GM23338 (cell line): ENCODE measurements at regions not wholly inside any gene's neighbourhood (a gene's known extent, or its start where the extent isn't known, plus 50 kb on each side); places are given as distances from the start of the nearest gene placed in this dataset.

Source experiments
- ATAC-seq: fragments of 200-7000 bp; cut with Tn5 transposase; 3 replicates; pipeline ENCODE4 v1.9.1; 2020
- DNase-seq: peaks from one replicate; pipeline ENCODE4 v3.0.0-alpha.2; 2015; ENCODE audit warnings: low spot score
- H2AFZ ChIP-seq: fragments of 200-600 bp; sonication (generic); 2 replicates; pipeline ENCODE4 v1.8.0; 2016; ENCODE audit warnings: antibody characterized with exemption, mild to moderate bottlenecking, moderate library complexity
- H3F3A ChIP-seq: fragments of 200-600 bp; sonication (generic); replicated peaks from 2 replicates; pipeline ENCODE4 v1.8.0; 2017; ENCODE audit warnings: antibody characterized with exemption, mixed run types, low read depth
- H3K27ac ChIP-seq: fragments of 200-600 bp; sonication (generic); 2 replicates; pipeline ENCODE4 v1.6.1; 2016; ENCODE audit warnings: low read depth
- H3K27me3 ChIP-seq: fragments of 200-600 bp; sonication (generic); 2 replicates; pipeline ENCODE4 v1.8.0; 2016; ENCODE audit warnings: mild to moderate bottlenecking, mixed run types, moderate library complexity; ENCODE audit not compliant: insufficient read depth
- H3K36me3 ChIP-seq: fragments of 200-600 bp; sonication (generic); 2 replicates; pipeline ENCODE4 v1.8.0; 2016; ENCODE audit warnings: mild to moderate bottlenecking; ENCODE audit not compliant: insufficient read depth
- H3K4me1 ChIP-seq: fragments of 200-600 bp; sonication (generic); 2 replicates; pipeline ENCODE4 v1.8.0; 2016; ENCODE audit warnings: mild to moderate bottlenecking, moderate library complexity; ENCODE audit not compliant: insufficient read depth
- H3K4me2 ChIP-seq: fragments of 200-600 bp; sonication (generic); 2 replicates; pipeline ENCODE4 v1.7.1; 2017; ENCODE audit warnings: mixed run types
- H3K4me3 ChIP-seq: fragments of 200-600 bp; sonication (generic); 2 replicates; pipeline ENCODE4 v1.6.1; 2016; ENCODE audit warnings: mixed run types
- H3K79me2 ChIP-seq: fragments of 200-600 bp; sonication (generic); replicated peaks from 2 replicates; pipeline ENCODE4 v1.8.0; 2017; ENCODE audit warnings: mild to moderate bottlenecking; ENCODE audit not compliant: insufficient read depth
- H3K9me2 ChIP-seq: fragments of 200-600 bp; sonication (generic); 2 replicates; pipeline ENCODE4 v1.8.0; 2017; ENCODE audit not compliant: insufficient read depth
- H4K20me1 ChIP-seq: fragments of 200-600 bp; sonication (generic); replicated peaks from 2 replicates; pipeline ENCODE4 v1.8.0; 2017; ENCODE audit warnings: mild to moderate bottlenecking; ENCODE audit not compliant: insufficient read depth
- H3K27ac Mint-ChIP-seq: 2 replicates; pipeline ENCODE4 v1.8.0; 2020; ENCODE audit warnings: inconsistent platforms, mild to moderate bottlenecking, moderate library complexity, mixed read lengths
- H3K27me3 Mint-ChIP-seq: 3 replicates; pipeline ENCODE4 v1.8.0; 2022; ENCODE audit warnings: low read depth, mild to moderate bottlenecking, moderate library complexity, mixed read lengths, inconsistent platforms; ENCODE audit not compliant: insufficient read depth, poor library complexity
- H3K36me3 Mint-ChIP-seq: 3 replicates; pipeline ENCODE4 v1.8.0; 2021; ENCODE audit warnings: low read depth, mild to moderate bottlenecking, inconsistent platforms, moderate library complexity, mixed read lengths
- H3K4me1 Mint-ChIP-seq: 3 replicates; pipeline ENCODE4 v1.8.0; 2020; ENCODE audit warnings: mild to moderate bottlenecking, inconsistent platforms, mixed read lengths
- H3K4me3 Mint-ChIP-seq: 3 replicates; pipeline ENCODE4 v1.8.0; 2021; ENCODE audit warnings: moderate library complexity, mild to moderate bottlenecking, inconsistent platforms, mixed read lengths
- H3K9me3 Mint-ChIP-seq: 3 replicates; pipeline ENCODE4 v1.8.0; 2020; ENCODE audit warnings: moderate library complexity, mild to moderate bottlenecking, inconsistent platforms, mixed read lengths
- CREB1 ChIP-seq: fragments of 250-450 bp; sonication (Bioruptor Pico); IDR thresholded peaks from 2 replicates; pipeline ENCODE4 v1.5.0; 2020; ENCODE audit warnings: low read depth, mild to moderate bottlenecking, moderate library complexity
- EZH2 ChIP-seq: fragments of 200-600 bp; sonication (generic); IDR thresholded peaks from one replicate; pipeline ENCODE4 v1.8.0; 2017; ENCODE audit warnings: antibody characterized with exemption, mild to moderate bottlenecking, low read depth; ENCODE audit not compliant: unreplicated experiment
- EZH2phosphoT487 ChIP-seq: fragments of 200-600 bp; sonication (generic); IDR thresholded peaks from one replicate; pipeline ENCODE4 v1.8.1; 2018; ENCODE audit warnings: antibody characterized with exemption; ENCODE audit not compliant: unreplicated experiment
- JUNB ChIP-seq: IDR thresholded peaks from one replicate; pipeline ENCODE4 v1.6.1; 2016; ENCODE audit warnings: antibody characterized with exemption; ENCODE audit not compliant: unreplicated experiment
- NANOG ChIP-seq: IDR thresholded peaks from 2 replicates; pipeline ENCODE4 v1.6.1; 2016; ENCODE audit warnings: antibody characterized with exemption, borderline replicate concordance
- POLR2AphosphoS5 ChIP-seq: IDR thresholded peaks from 2 replicates; pipeline ENCODE4 v1.6.1; 2016; ENCODE audit warnings: antibody characterized with exemption, low read depth
- STAT1 ChIP-seq: IDR thresholded peaks from one replicate; pipeline ENCODE4 v1.6.1; 2016; ENCODE audit warnings: antibody characterized with exemption; ENCODE audit not compliant: unreplicated experiment
- ZNF114 ChIP-seq: fragments of 250-450 bp; sonication (Bioruptor Pico); IDR thresholded peaks from 2 replicates; pipeline ENCODE4 v1.5.0; 2020; ENCODE audit warnings: mild to moderate bottlenecking, moderate library complexity
- ZNF331 ChIP-seq: fragments of 250-450 bp; sonication (Bioruptor Pico); IDR thresholded peaks from 2 replicates; pipeline ENCODE4 v1.5.0; 2020; ENCODE audit warnings: low read depth, mild to moderate bottlenecking, moderate library complexity
- TF ChIP-seq, protein P1 (sequence below): fragments of 250-450 bp; sonication (Bioruptor Pico); IDR thresholded peaks from 2 replicates; pipeline ENCODE4 v1.5.0; 2020; ENCODE audit warnings: mild to moderate bottlenecking, moderate library complexity
- TF ChIP-seq, protein P2 (sequence below): IDR thresholded peaks from 2 replicates; pipeline ENCODE4 v1.6.1; 2016; ENCODE audit warnings: antibody characterized with exemption
- TF ChIP-seq, protein P3 (sequence below), 2 experiments: fragments of 200-600 bp in 1 of 2; sonication (generic) in 1 of 2; conservative IDR thresholded peaks; 2 replicates each; pipeline versions ENCODE4 v1.5.1 to v1.6.1; 2016 to 2017; ENCODE audit warnings: antibody characterized with exemption in 2 of 2, low read depth in 2 of 2, mild to moderate bottlenecking in 2 of 2, moderate library complexity in 1 of 2
- TF ChIP-seq, protein P4 (sequence below): IDR thresholded peaks from one replicate; pipeline ENCODE4 v1.6.1; 2018; ENCODE audit warnings: antibody characterized with exemption; ENCODE audit not compliant: unreplicated experiment

DNA sequence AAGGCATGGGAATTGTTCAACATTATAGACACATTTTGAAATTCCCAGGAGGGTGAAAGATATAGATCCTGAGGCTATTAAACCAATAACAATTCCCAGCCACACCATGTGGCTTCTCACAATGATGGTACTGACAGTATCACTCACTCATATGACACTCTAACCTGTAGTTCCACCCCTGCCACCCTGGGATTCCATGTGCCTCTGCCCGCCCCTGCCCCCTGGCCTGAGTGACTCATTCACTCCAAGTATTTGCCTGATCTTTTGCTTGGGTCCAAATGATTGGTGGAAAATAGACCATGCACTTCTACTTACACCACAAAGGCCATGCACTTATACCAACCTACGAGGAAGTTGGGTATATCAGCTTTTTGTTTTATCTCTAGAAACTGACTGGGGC lies 305.2 kb upstream of the DAB2 start (continued):
- TF ChIP-seq, protein P1, sequence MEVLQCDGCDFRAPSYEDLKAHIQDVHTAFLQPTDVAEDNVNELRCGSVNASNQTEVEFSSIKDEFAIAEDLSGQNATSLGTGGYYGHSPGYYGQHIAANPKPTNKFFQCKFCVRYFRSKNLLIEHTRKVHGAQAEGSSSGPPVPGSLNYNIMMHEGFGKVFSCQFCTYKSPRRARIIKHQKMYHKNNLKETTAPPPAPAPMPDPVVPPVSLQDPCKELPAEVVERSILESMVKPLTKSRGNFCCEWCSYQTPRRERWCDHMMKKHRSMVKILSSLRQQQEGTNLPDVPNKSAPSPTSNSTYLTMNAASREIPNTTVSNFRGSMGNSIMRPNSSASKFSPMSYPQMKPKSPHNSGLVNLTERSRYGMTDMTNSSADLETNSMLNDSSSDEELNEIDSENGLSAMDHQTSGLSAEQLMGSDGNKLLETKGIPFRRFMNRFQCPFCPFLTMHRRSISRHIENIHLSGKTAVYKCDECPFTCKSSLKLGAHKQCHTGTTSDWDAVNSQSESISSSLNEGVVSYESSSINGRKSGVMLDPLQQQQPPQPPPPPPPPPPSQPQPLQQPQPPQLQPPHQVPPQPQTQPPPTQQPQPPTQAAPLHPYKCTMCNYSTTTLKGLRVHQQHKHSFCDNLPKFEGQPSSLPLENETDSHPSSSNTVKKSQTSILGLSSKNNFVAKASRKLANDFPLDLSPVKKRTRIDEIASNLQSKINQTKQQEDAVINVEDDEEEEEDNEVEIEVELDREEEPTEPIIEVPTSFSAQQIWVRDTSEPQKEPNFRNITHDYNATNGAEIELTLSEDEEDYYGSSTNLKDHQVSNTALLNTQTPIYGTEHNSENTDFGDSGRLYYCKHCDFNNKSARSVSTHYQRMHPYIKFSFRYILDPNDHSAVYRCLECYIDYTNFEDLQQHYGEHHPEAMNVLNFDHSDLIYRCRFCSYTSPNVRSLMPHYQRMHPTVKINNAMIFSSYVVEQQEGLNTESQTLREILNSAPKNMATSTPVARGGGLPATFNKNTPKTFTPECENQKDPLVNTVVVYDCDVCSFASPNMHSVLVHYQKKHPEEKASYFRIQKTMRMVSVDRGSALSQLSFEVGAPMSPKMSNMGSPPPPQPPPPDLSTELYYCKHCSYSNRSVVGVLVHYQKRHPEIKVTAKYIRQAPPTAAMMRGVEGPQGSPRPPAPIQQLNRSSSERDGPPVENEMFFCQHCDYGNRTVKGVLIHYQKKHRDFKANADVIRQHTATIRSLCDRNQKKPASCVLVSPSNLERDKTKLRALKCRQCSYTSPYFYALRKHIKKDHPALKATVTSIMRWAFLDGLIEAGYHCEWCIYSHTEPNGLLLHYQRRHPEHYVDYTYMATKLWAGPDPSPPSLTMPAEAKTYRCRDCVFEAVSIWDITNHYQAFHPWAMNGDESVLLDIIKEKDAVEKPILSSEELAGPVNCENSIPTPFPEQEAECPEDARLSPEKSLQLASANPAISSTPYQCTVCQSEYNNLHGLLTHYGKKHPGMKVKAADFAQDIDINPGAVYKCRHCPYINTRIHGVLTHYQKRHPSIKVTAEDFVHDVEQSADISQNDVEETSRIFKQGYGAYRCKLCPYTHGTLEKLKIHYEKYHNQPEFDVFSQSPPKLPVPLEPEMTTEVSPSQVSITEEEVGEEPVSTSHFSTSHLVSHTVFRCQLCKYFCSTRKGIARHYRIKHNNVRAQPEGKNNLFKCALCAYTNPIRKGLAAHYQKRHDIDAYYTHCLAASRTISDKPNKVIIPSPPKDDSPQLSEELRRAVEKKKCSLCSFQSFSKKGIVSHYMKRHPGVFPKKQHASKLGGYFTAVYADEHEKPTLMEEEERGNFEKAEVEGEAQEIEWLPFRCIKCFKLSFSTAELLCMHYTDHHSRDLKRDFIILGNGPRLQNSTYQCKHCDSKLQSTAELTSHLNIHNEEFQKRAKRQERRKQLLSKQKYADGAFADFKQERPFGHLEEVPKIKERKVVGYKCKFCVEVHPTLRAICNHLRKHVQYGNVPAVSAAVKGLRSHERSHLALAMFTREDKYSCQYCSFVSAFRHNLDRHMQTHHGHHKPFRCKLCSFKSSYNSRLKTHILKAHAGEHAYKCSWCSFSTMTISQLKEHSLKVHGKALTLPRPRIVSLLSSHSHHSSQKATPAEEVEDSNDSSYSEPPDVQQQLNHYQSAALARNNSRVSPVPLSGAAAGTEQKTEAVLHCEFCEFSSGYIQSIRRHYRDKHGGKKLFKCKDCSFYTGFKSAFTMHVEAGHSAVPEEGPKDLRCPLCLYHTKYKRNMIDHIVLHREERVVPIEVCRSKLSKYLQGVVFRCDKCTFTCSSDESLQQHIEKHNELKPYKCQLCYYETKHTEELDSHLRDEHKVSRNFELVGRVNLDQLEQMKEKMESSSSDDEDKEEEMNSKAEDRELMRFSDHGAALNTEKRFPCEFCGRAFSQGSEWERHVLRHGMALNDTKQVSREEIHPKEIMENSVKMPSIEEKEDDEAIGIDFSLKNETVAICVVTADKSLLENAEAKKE, result no peak

DNA sequence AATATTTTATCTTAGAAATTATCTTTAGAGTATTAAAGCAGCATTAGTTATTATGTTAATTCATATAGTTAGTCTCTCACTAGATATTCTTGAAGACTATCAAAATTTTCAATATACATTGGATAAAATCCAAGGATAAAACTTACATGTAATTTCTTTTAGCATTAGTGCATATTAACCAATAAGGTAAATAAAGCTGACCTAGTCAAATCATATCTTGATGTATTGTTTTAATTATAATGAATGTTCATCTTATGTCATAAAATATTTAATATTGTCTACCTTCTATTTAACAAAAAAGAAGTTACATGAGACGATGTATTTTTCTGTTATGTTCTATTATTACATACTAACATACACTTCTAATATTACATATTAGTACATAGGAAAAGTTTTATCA lies 301.7 kb upstream of the DAB2 start:
- no peaks in the 10 kb centered on the region for H3K4me1 ChIP-seq

More for the DNA sequence above, 301.7 kb upstream of the DAB2 start:
- H3K27me3 ChIP-seq, result no peaks in the 10 kb centered on the region
- Mint-ChIP-seq H3K4me3 (no peak overlapping the region), H3K27ac (no peak overlapping the region), H3K4me1 (no peaks in the 10 kb centered on the region), H3K9me3 (no peaks in the 10 kb centered on the region), H3K36me3 (no peaks in the 10 kb centered on the region), H3K27me3 (no peaks in the 10 kb centered on the region)
- no peaks in the 10 kb centered on the region for H3F3A ChIP-seq
- no peak overlapping the region for H3K4me3 ChIP-seq
- H3K9me2 ChIP-seq, result no peaks in the 10 kb centered on the region
- no peaks in the 10 kb centered on the region for H3K36me3 ChIP-seq
- H4K20me1 ChIP-seq, result no peaks in the 10 kb centered on the region
- DNase-seq (no peak), ATAC-seq (no peak)
- no peak overlapping the region for H3K4me2 ChIP-seq
- H2AFZ ChIP-seq, result no peak overlapping the region
- no peaks in the 10 kb centered on the region for H3K79me2 ChIP-seq
- H3K27ac ChIP-seq, result no peak overlapping the region
- TF ChIP-seq EZH2 (no peak), EZH2phosphoT487 (no peak), NANOG (no peak), JUNB (no peak), ZNF331 (CRISPR knock-in tag) (no peak), POLR2AphosphoS5 (no peak), ZNF114 (CRISPR knock-in tag) (no peak), STAT1 (no peak), CREB1 (no peak)
- TF ChIP-seq, protein P2, sequence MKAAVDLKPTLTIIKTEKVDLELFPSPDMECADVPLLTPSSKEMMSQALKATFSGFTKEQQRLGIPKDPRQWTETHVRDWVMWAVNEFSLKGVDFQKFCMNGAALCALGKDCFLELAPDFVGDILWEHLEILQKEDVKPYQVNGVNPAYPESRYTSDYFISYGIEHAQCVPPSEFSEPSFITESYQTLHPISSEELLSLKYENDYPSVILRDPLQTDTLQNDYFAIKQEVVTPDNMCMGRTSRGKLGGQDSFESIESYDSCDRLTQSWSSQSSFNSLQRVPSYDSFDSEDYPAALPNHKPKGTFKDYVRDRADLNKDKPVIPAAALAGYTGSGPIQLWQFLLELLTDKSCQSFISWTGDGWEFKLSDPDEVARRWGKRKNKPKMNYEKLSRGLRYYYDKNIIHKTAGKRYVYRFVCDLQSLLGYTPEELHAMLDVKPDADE, result no peak
- TF ChIP-seq, protein P3, sequence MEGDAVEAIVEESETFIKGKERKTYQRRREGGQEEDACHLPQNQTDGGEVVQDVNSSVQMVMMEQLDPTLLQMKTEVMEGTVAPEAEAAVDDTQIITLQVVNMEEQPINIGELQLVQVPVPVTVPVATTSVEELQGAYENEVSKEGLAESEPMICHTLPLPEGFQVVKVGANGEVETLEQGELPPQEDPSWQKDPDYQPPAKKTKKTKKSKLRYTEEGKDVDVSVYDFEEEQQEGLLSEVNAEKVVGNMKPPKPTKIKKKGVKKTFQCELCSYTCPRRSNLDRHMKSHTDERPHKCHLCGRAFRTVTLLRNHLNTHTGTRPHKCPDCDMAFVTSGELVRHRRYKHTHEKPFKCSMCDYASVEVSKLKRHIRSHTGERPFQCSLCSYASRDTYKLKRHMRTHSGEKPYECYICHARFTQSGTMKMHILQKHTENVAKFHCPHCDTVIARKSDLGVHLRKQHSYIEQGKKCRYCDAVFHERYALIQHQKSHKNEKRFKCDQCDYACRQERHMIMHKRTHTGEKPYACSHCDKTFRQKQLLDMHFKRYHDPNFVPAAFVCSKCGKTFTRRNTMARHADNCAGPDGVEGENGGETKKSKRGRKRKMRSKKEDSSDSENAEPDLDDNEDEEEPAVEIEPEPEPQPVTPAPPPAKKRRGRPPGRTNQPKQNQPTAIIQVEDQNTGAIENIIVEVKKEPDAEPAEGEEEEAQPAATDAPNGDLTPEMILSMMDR (conservative IDR thresholded peaks at IDR 0.05; ENCODE audit: low read depth in 2 of 2), result no peak
- TF ChIP-seq, protein P4, sequence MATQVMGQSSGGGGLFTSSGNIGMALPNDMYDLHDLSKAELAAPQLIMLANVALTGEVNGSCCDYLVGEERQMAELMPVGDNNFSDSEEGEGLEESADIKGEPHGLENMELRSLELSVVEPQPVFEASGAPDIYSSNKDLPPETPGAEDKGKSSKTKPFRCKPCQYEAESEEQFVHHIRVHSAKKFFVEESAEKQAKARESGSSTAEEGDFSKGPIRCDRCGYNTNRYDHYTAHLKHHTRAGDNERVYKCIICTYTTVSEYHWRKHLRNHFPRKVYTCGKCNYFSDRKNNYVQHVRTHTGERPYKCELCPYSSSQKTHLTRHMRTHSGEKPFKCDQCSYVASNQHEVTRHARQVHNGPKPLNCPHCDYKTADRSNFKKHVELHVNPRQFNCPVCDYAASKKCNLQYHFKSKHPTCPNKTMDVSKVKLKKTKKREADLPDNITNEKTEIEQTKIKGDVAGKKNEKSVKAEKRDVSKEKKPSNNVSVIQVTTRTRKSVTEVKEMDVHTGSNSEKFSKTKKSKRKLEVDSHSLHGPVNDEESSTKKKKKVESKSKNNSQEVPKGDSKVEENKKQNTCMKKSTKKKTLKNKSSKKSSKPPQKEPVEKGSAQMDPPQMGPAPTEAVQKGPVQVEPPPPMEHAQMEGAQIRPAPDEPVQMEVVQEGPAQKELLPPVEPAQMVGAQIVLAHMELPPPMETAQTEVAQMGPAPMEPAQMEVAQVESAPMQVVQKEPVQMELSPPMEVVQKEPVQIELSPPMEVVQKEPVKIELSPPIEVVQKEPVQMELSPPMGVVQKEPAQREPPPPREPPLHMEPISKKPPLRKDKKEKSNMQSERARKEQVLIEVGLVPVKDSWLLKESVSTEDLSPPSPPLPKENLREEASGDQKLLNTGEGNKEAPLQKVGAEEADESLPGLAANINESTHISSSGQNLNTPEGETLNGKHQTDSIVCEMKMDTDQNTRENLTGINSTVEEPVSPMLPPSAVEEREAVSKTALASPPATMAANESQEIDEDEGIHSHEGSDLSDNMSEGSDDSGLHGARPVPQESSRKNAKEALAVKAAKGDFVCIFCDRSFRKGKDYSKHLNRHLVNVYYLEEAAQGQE, result no peak
